Keratinocyte (primary cell): ENCODE measurements at regions not wholly inside any gene's neighbourhood (a gene's known extent, or its start where the extent isn't known, plus 50 kb on each side); places are given as distances from the start of the nearest gene placed in this dataset.

Experiments used
- DNase-seq: peaks from one replicate; pipeline ENCODE4 v3.0.0-alpha.2; 2011; ENCODE audit warnings: low read depth, missing footprints, low spot score
- FAIRE-seq: peaks from 2 replicates; lab custom pipeline; 2011; peaks lifted over from hg19 to GRCh38; lab: Jason Lieb, UNC
- H2AFZ ChIP-seq: 2 replicates; pipeline ENCODE4 v1.6.0; 2012; ENCODE audit warnings: low read length, control low read depth, inconsistent platforms; ENCODE audit not compliant: control insufficient read depth
- H3K27ac ChIP-seq: 2 replicates; pipeline ENCODE4 v1.5.1; 2011; ENCODE audit warnings: low read length; ENCODE audit not compliant: control insufficient read depth, insufficient read depth
- H3K27me3 ChIP-seq: 3 replicates; pipeline ENCODE4 v1.6.0; 2011; ENCODE audit warnings: low read length; ENCODE audit not compliant: control insufficient read depth, insufficient read depth; ENCODE audit errors: extremely low read depth
- H3K36me3 ChIP-seq, 2 experiments: 2 replicates in 1 of 2; 3 replicates in 1 of 2; pipeline ENCODE4 v1.5.1; 2011; ENCODE audit warnings: low read length in 2 of 2, mild to moderate bottlenecking in 1 of 2; ENCODE audit not compliant: control insufficient read depth in 2 of 2, insufficient read depth in 2 of 2; ENCODE audit errors: extremely low read depth in 1 of 2
- H3K4me1 ChIP-seq: 3 replicates; pipeline ENCODE4 v1.5.1; 2011; ENCODE audit warnings: low read length; ENCODE audit not compliant: control insufficient read depth, insufficient read depth; ENCODE audit errors: extremely low read depth
- H3K4me2 ChIP-seq: 3 replicates; pipeline ENCODE4 v1.6.0; 2011; ENCODE audit warnings: low read depth, low read length; ENCODE audit not compliant: control insufficient read depth, insufficient read depth; ENCODE audit errors: extremely low read depth
- H3K4me3 ChIP-seq, 3 experiments: fragments of 200-600 bp in 1 of 3; sonication (generic) in 1 of 3; 2 replicates in 2 of 3; 3 replicates in 1 of 3; pipeline ENCODE4 v1.5.1; 2011 to 2016; ENCODE audit warnings: low read length in 3 of 3, mild to moderate bottlenecking in 3 of 3, control low read depth in 2 of 3, inconsistent platforms in 1 of 3, low read depth in 1 of 3, mixed read lengths in 1 of 3, mixed run types in 1 of 3, moderate library complexity in 1 of 3; ENCODE audit not compliant: control insufficient read depth in 2 of 3, insufficient read depth in 2 of 3; ENCODE audit errors: extremely low read depth in 1 of 3
- H3K79me2 ChIP-seq: 2 replicates; pipeline ENCODE4 v1.6.0; 2012; ENCODE audit warnings: low read length; ENCODE audit not compliant: control insufficient read depth, insufficient read depth
- H3K9ac ChIP-seq: 3 replicates; pipeline ENCODE4 v1.6.0; 2011; ENCODE audit warnings: low read length; ENCODE audit not compliant: control insufficient read depth, insufficient read depth; ENCODE audit errors: extremely low read depth
- H3K9me1 ChIP-seq: 3 replicates; pipeline ENCODE4 v1.6.0; 2011; ENCODE audit warnings: low read length; ENCODE audit not compliant: control insufficient read depth, insufficient read depth; ENCODE audit errors: extremely low read depth
- H3K9me3 ChIP-seq: 2 replicates; pipeline ENCODE4 v1.5.1; 2012; ENCODE audit warnings: low read depth, low read length; ENCODE audit not compliant: control insufficient read depth
- H4K20me1 ChIP-seq: 3 replicates; pipeline ENCODE4 v1.6.0; 2011; ENCODE audit warnings: low read length; ENCODE audit not compliant: control insufficient read depth, insufficient read depth; ENCODE audit errors: extremely low read depth
- CTCF ChIP-seq, 3 experiments: IDR thresholded peaks in 1 of 3; conservative IDR thresholded peaks in 1 of 3; optimal IDR thresholded peaks in 1 of 3; 2 replicates in 2 of 3; 3 replicates in 1 of 3; pipeline versions ENCODE3 to v1.5.1; 2011; ENCODE audit warnings: low read length in 3 of 3, mild to moderate bottlenecking in 3 of 3, moderate library complexity in 2 of 3, control low read depth in 1 of 3, inconsistent platforms in 1 of 3; ENCODE audit not compliant: insufficient read depth in 2 of 3; ENCODE audit errors: extremely low read depth in 1 of 3
- EZH2 ChIP-seq: IDR thresholded peaks from one replicate; pipeline ENCODE4 v1.6.1; 2012; ENCODE audit warnings: inconsistent platforms, mild to moderate bottlenecking, low read length, moderate library complexity
- dilution Hi-C: fragments of 300-500 bp; cut with MboI; formaldehyde crosslinking; loops from one replicate; pipeline ENCODE4 v1.7.0; 2020; ENCODE audit warnings: low sequenced_read_pairs; ENCODE audit not compliant: extremely low pct_ligation_motif_present

DNA sequence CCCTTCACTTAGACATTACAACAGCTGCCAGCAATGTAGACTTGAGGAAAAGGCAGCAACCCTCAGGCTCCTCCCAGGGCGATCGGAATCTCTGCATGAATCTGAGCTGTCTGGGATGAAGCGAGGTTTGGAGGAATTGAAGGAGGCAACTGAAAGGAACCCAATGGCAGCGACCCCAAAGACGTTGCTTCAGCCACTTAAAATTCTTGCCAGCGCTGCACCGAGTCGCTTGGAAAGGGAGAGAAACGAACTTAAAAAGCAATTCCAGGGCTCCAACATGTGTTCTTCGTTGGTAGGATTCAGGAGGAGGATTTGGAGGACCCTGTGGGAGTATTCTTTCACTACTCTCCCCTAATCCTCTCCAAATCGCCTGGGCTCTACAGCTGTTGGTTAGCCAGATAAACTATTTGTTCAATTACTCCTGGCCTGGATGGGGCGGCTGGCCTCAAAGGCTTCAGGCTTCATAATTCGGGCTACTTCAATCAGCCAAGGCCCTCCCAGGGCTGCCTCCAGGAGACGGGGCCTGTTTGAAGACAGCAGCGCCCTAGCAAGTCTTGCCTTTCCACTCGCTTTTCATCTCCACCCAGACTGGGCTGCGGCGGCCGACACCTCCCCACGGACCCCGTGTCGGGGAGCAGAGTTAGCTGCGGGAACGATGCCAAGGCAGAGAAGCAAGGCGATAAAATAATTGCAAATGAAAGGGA lies 72.4 kb upstream of the TMEM45B start:
- TF ChIP-seq EZH2 (no peak), CTCF (optimal IDR thresholded peaks at IDR 0.05 in 1 of 3, IDR thresholded peaks at IDR 0.05 in 1 of 3, conservative IDR thresholded peaks at IDR 0.05 in 1 of 3; ENCODE audit: extremely low read depth in 1 of 3, insufficient read depth in 2 of 3, low read length in 3 of 3) (no peak)
- Histone ChIP-seq H3K27me3 (peaks cover 9% of the 10 kb centered on the region), H3K9me3 (no peaks in the 10 kb centered on the region), H3K4me1 (no peaks in the 10 kb centered on the region), H2AFZ (no peak overlapping the region), H3K36me3 (no peaks in the 10 kb centered on the region), H3K27ac (no peak overlapping the region), H4K20me1 (no peaks in the 10 kb centered on the region), H3K79me2 (no peaks in the 10 kb centered on the region), H3K4me2 (no peak overlapping the region), H3K4me3 (no peak overlapping the region), H3K9me1 (no peaks in the 10 kb centered on the region), H3K9ac (no peak overlapping the region)
- no peak for DNase-seq
- dilution Hi-C loops = loop anchor here (25.0 kb wide), 1 partner anchor 381 kb away; no protein-coding TSS in a partner anchor
- FAIRE-seq = no peak

DNA sequence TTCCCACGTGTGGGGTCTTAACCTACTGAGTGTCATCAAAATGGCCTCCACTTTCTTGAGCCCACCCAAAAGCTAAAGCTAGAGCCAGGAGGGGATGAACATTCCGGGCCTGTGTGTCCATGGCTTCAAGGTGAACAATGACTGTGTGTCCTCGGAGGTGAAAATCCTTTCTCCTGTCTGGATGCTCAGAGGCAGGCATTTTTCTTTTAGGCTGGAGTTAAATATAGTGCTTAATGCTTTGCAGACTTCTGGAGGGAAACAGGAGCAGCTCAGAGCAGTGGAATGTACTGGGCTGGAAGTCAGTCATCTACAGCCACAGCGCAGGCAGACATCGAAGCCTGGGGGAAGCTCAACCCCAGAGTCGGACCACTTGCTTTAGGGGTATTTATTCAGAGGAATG lies 68.6 kb upstream of the TMEM45B start:
- no peaks in the 10 kb centered on the region for H3K9me3 ChIP-seq
- DNase-seq = no peak
- no peak overlapping the region for H3K9ac ChIP-seq
- dilution Hi-C loops = loop anchor here (25.0 kb wide), 1 partner anchor 385 kb away; no protein-coding TSS in a partner anchor
- no peak for FAIRE-seq
- H3K4me1 ChIP-seq = no peaks in the 10 kb centered on the region
- no peaks in the 10 kb centered on the region for H4K20me1 ChIP-seq
- no peaks in the 10 kb centered on the region for H3K36me3 ChIP-seq
- H3K27me3 ChIP-seq = peaks cover 14% of the 10 kb centered on the region
- H3K9me1 ChIP-seq = no peaks in the 10 kb centered on the region
- TF ChIP-seq CTCF (optimal IDR thresholded peaks at IDR 0.05 in 1 of 3, IDR thresholded peaks at IDR 0.05 in 1 of 3, conservative IDR thresholded peaks at IDR 0.05 in 1 of 3; ENCODE audit: extremely low read depth in 1 of 3, insufficient read depth in 2 of 3, low read length in 3 of 3) = no peak
- no peak for TF ChIP-seq EZH2
- H2AFZ ChIP-seq = no peak overlapping the region
- no peak overlapping the region for H3K4me3 ChIP-seq
- H3K4me2 ChIP-seq = no peak overlapping the region
- no peak overlapping the region for H3K27ac ChIP-seq
- H3K79me2 ChIP-seq = no peaks in the 10 kb centered on the region
